NCI-H526 treated with DMSO at 0.1 percent for 48 hours (cell line): ENCODE measurements at regions not wholly inside any gene's neighbourhood (a gene's known extent, or its start where the extent isn't known, plus 50 kb on each side); places are given as distances from the start of the nearest gene placed in this dataset.
"Not testable (repeated sequence)": the region's sequence is repeated elsewhere in the genome, so short reads cannot be mapped to it uniquely, and the experiment has no call there.

ENCODE experiments used
- DNase-seq: peaks from one replicate; lab custom pipeline; 2025; lab: John Stamatoyannopoulos, UW

GRCh38 chr14:71328183-71328582 lies 420.9 kb downstream of the PCNX1 start:
- no peak for DNase-seq

GRCh38 chr14:71328954-71329353 lies 421.7 kb downstream of the PCNX1 start:
- no peak for DNase-seq

GRCh38 chr14:71331403-71331802 lies 424.1 kb downstream of the PCNX1 start:
- DNase-seq: no peak

GRCh38 chr14:71332476-71332875 lies 425.2 kb downstream of the PCNX1 start:
- DNase-seq: no peak

- no peak for DNase-seq
Observed at GRCh38 chr14:71333705-71334104, 426.4 kb downstream of the PCNX1 start.

- no peak for DNase-seq
Observed at GRCh38 chr14:71336489-71337192, 429.4 kb downstream of the PCNX1 start.

GRCh38 chr14:71338153-71338552 lies 430.9 kb downstream of the PCNX1 start:
- no peak for DNase-seq

- no peak for DNase-seq
Observed at GRCh38 chr14:71339650-71340415, 432.6 kb downstream of the PCNX1 start.

- DNase-seq: no peak
Observed at GRCh38 chr14:71341156-71341555, 433.9 kb downstream of the PCNX1 start.

- DNase-seq: no peak
Observed at GRCh38 chr14:71343724-71344123, 436.5 kb downstream of the PCNX1 start.

GRCh38 chr14:71344506-71344905 lies 437.2 kb downstream of the PCNX1 start:
- DNase-seq: no peak

GRCh38 chr14:71346685-71347084 lies 439.4 kb downstream of the PCNX1 start:
- no peak for DNase-seq

GRCh38 chr14:71348394-71348793 lies 441.1 kb downstream of the PCNX1 start:
- no peak for DNase-seq

- DNase-seq: no peak
Observed at GRCh38 chr14:71348817-71349216, 441.6 kb downstream of the PCNX1 start.

- DNase-seq: no peak
Observed at GRCh38 chr14:71354142-71354541, 446.9 kb downstream of the PCNX1 start.

- no peak for DNase-seq
Observed at GRCh38 chr14:71354801-71355200, 447.5 kb downstream of the PCNX1 start.

- no peak for DNase-seq
Observed at GRCh38 chr14:71355324-71356201, 448.3 kb downstream of the PCNX1 start.

GRCh38 chr14:71358209-71358931 lies 451.1 kb downstream of the PCNX1 start:
- no peak for DNase-seq

- DNase-seq: not testable (repeated sequence)
Observed at GRCh38 chr14:71358932-71359421, 451.7 kb downstream of the PCNX1 start.

GRCh38 chr14:71359823-71360222 lies 452.6 kb downstream of the PCNX1 start:
- no peak for DNase-seq

GRCh38 chr14:71361336-71361735 lies 454.1 kb downstream of the PCNX1 start:
- DNase-seq: no peak

- DNase-seq: no peak
Observed at GRCh38 chr14:71361874-71362273, 454.6 kb downstream of the PCNX1 start.
